Astrocyte of the spinal cord (primary cell): ENCODE measurements at regions not wholly inside any gene's neighbourhood (a gene's known extent, or its start where the extent isn't known, plus 50 kb on each side); places are given as distances from the start of the nearest gene placed in this dataset.

Experiments
- DNase-seq: peaks from one replicate; pipeline ENCODE4 v3.0.0; 2011; ENCODE audit warnings: low read depth, low spot score
- H3K4me3 ChIP-seq: 2 replicates; pipeline ENCODE4 v1.5.1; 2011; ENCODE audit warnings: low read depth, mild to moderate bottlenecking, low read length, moderate library complexity
- CTCF ChIP-seq: IDR thresholded peaks from 2 replicates; pipeline ENCODE4 v1.5.1; 2012; ENCODE audit warnings: low read depth, mild to moderate bottlenecking, low read length, inconsistent platforms
- in situ Hi-C: cut with HindIII; loops from 2 replicates; pipeline ENCODE4 v1.10.0; 2017; ENCODE audit warnings: low sequenced_read_pairs

- in situ Hi-C loops, result no loop called here
- no peak for TF ChIP-seq CTCF
- no peak for DNase-seq
- no peak overlapping the region for H3K4me3 ChIP-seq
Measured at GRCh38 chr14:86627080-86627479, 1097.1 kb downstream of the FLRT2 start.

- DNase-seq, result no peak
- TF ChIP-seq CTCF, result no peak
- no peak overlapping the region for H3K4me3 ChIP-seq
- in situ Hi-C loops, result no loop called here
Measured at GRCh38 chr14:86626530-86626929, 1096.6 kb downstream of the FLRT2 start.

GRCh38 chr14:86625637-86626036 is 1095.7 kb downstream of the FLRT2 start:
- no peak for DNase-seq
- no peak for TF ChIP-seq CTCF
- in situ Hi-C loops, result no loop called here
- H3K4me3 ChIP-seq, result no peak overlapping the region

- H3K4me3 ChIP-seq, result no peak overlapping the region
- in situ Hi-C loops, result no loop called here
- DNase-seq, result no peak
- no peak for TF ChIP-seq CTCF
Measured at GRCh38 chr14:86619726-86620125, 1089.8 kb downstream of the FLRT2 start.

- no peak for TF ChIP-seq CTCF
- H3K4me3 ChIP-seq, result no peak overlapping the region
- no peak for DNase-seq
- in situ Hi-C loops, result no loop called here
Measured at GRCh38 chr14:86613786-86614185, 1083.8 kb downstream of the FLRT2 start.

- DNase-seq, result no peak
- in situ Hi-C loops, result no loop called here
- no peak overlapping the region for H3K4me3 ChIP-seq
- no peak for TF ChIP-seq CTCF
Measured at GRCh38 chr14:86613126-86613525, 1083.2 kb downstream of the FLRT2 start.

- H3K4me3 ChIP-seq, result no peak overlapping the region
- in situ Hi-C loops, result no loop called here
- peak; percentile 1 for DNase-seq
- TF ChIP-seq CTCF, result no peak
Measured at GRCh38 chr14:86604561-86604960, 1074.6 kb downstream of the FLRT2 start.
